HG03354 (cell line): ENCODE measurements at regions not wholly inside any gene's neighbourhood (a gene's known extent, or its start where the extent isn't known, plus 50 kb on each side); places are given as distances from the start of the nearest gene placed in this dataset.

ENCODE experiments used
- ATAC-seq: cut with Tn5 transposase; IDR thresholded peaks from one replicate; pipeline ENCODE4 v1.9.1; 2021; ENCODE audit warnings: mild to moderate bottlenecking; ENCODE audit not compliant: unreplicated experiment, poor library complexity, severe bottlenecking

- no peak for ATAC-seq
Observed at GRCh38 chr22:47606426-47606825, 844.0 kb downstream of the TBC1D22A start.

- no peak for ATAC-seq
Observed at GRCh38 chr22:47605886-47606285, 843.4 kb downstream of the TBC1D22A start.

- ATAC-seq: no peak
Observed at GRCh38 chr22:47605441-47605840, 843.0 kb downstream of the TBC1D22A start.

- ATAC-seq: no peak
Observed at GRCh38 chr22:47604563-47604962, 842.1 kb downstream of the TBC1D22A start.

- no peak for ATAC-seq
Observed at GRCh38 chr22:47602732-47603131, 840.3 kb downstream of the TBC1D22A start.

- no peak for ATAC-seq
Observed at GRCh38 chr22:47601666-47602065, 839.2 kb downstream of the TBC1D22A start.

- no peak for ATAC-seq
Observed at GRCh38 chr22:47600791-47601625, 838.6 kb downstream of the TBC1D22A start.

- no peak for ATAC-seq
Observed at GRCh38 chr22:47600281-47600680, 837.8 kb downstream of the TBC1D22A start.

GRCh38 chr22:47599753-47600152 lies 837.3 kb downstream of the TBC1D22A start:
- no peak for ATAC-seq

- no peak for ATAC-seq
Observed at GRCh38 chr22:47598864-47599263, 836.4 kb downstream of the TBC1D22A start.

- no peak for ATAC-seq
Observed at GRCh38 chr22:47597041-47597440, 834.6 kb downstream of the TBC1D22A start.

GRCh38 chr22:47596176-47596690 lies 833.8 kb downstream of the TBC1D22A start:
- ATAC-seq: no peak

GRCh38 chr22:47594836-47595521 lies 832.5 kb downstream of the TBC1D22A start:
- ATAC-seq: no peak

GRCh38 chr22:47593911-47594311 lies 831.5 kb downstream of the TBC1D22A start:
- no peak for ATAC-seq

GRCh38 chr22:47593291-47593690 lies 830.8 kb downstream of the TBC1D22A start:
- ATAC-seq: no peak

- no peak for ATAC-seq
Observed at GRCh38 chr22:47592791-47593190, 830.3 kb downstream of the TBC1D22A start.

- no peak for ATAC-seq
Observed at GRCh38 chr22:47591709-47592108, 829.3 kb downstream of the TBC1D22A start.

GRCh38 chr22:47591016-47591415 lies 828.6 kb downstream of the TBC1D22A start:
- no peak for ATAC-seq

GRCh38 chr22:47589271-47590250 lies 827.1 kb downstream of the TBC1D22A start:
- ATAC-seq: no peak

- ATAC-seq: no peak
Observed at GRCh38 chr22:47588578-47588960, 826.1 kb downstream of the TBC1D22A start.
